ENCODE measurements at regions not wholly inside any gene's neighbourhood (a gene's known extent, or its start where the extent isn't known, plus 50 kb on each side); places are given as distances from the start of the nearest gene placed in this dataset.

GRCh38 chr10:124205432-124205831 lies 112.0 kb upstream of the CHST15 start:
- TF ChIP-seq CTCF (IDR thresholded peaks at IDR 0.05; ENCODE audit: insufficient read depth, low read length, poor library complexity, severe bottlenecking), result no peak

DNA sequence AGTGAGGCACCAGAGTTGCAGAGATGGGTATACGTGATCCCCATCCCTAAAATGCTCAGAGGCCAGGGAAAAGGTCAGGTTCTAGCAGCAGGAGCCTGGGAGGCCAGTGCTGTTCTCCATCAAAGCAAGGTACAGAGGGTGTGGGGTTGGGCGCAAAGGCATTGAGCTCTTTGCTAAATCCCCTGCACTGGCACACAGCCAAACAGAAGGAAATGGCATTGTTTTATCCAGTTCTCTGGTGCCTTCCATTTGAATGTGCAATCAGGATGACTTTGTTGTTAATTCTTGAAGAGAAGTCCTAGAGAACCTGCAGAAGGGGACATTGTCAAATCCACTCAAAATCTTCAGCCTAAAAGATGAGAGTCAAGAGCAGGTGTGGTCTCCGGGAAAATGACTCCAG lies 111.3 kb upstream of the CHST15 start:
- no peaks in the 10 kb centered on the region for H3K36me3 ChIP-seq (ENCODE audit: control insufficient read depth, insufficient read depth, low read length)

More at GRCh38 chr10:124205432-124205831, 112.0 kb upstream of the CHST15 start:
- Histone ChIP-seq H3K4me3 (ENCODE audit: low read depth, low read length) (no peak overlapping the region), H3K27me3 (ENCODE audit: control insufficient read depth, insufficient read depth, low read length) (no peaks in the 10 kb centered on the region), H3K36me3 (ENCODE audit: control insufficient read depth, insufficient read depth, low read length) (no peaks in the 10 kb centered on the region)
- DNase-seq (ENCODE audit: low read depth), result no peak

DNA sequence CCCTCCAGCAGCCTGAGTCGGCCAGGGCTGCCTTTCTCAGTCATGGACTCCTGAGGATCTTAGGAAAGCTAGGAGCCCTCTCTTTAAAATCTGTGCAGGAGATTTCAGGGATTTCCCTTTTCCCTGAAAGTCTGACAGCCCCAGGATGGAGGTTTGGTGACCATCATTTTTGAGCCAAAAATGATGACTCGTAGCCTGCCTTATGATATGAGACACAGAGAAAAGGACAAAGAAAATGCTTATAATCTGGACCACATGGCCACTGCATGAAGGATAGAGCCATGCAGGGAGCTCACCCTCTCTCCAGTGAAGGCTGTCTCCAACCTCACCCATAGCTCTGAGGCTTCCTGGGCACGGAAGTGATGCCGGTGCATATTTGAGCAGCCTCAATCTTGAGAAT lies 106.6 kb upstream of the CHST15 start:
- no peaks in the 10 kb centered on the region for H3K27me3 ChIP-seq (ENCODE audit: control insufficient read depth, insufficient read depth, low read length)
- DNase-seq (ENCODE audit: low read depth), result no peak
- no peak overlapping the region for H3K4me3 ChIP-seq (ENCODE audit: low read depth, low read length)
- TF ChIP-seq CTCF (IDR thresholded peaks at IDR 0.05; ENCODE audit: insufficient read depth, low read length, poor library complexity, severe bottlenecking), result no peak
- H3K36me3 ChIP-seq (ENCODE audit: control insufficient read depth, insufficient read depth, low read length), result no peaks in the 10 kb centered on the region

More for the DNA sequence above, 111.3 kb upstream of the CHST15 start:
- Histone ChIP-seq H3K27me3 (ENCODE audit: control insufficient read depth, insufficient read depth, low read length) (no peaks in the 10 kb centered on the region), H3K4me3 (ENCODE audit: low read depth, low read length) (no peak overlapping the region)
- TF ChIP-seq CTCF (IDR thresholded peaks at IDR 0.05; ENCODE audit: insufficient read depth, low read length, poor library complexity, severe bottlenecking), result no peak
- no peak for DNase-seq (ENCODE audit: low read depth)

DNA sequence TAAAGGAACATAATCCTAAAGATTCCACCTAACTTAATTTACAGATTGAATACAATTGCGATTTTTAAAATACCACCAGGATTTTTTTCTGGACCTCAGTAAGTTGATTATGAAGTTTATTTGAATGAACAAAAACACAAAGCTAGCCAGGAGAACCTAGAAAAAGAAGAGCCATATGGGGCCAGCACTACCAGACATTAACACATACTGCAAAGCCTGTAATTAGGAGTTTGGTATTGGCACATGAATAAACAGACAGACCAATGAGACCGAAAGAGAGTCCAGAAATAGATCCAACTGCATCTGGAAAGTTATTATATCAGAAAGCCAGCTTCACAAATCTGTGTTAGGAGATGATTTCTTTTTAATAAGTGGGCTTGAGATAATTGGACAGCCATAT lies 105.5 kb upstream of the CHST15 start:
- no peaks in the 10 kb centered on the region for H3K27me3 ChIP-seq (ENCODE audit: control insufficient read depth, insufficient read depth, low read length)
- H3K36me3 ChIP-seq (ENCODE audit: control insufficient read depth, insufficient read depth, low read length), result no peaks in the 10 kb centered on the region
- TF ChIP-seq CTCF (IDR thresholded peaks at IDR 0.05; ENCODE audit: insufficient read depth, low read length, poor library complexity, severe bottlenecking), result no peak
- no peak overlapping the region for H3K4me3 ChIP-seq (ENCODE audit: low read depth, low read length)
- no peak for DNase-seq (ENCODE audit: low read depth)

DNA sequence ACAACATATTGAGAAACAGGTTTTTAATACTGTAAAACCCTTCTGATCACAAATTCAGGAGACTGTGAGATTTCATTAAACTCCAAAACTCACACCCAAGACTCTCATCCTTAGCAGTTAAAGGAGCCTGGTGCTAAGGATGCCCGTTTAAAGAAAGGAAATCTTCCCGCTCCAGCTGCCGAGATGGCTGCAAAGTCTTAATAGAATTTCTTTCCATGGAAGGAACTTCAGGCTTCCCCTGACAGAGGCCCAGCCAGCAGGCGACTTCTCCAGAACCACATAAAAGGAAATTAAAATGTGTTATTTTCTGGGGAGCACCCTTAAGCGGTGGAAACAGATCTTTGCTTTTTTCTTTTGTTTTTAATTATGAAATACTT lies 104.7 kb upstream of the CHST15 start:
- Histone ChIP-seq H3K36me3 (ENCODE audit: control insufficient read depth, insufficient read depth, low read length) (no peaks in the 10 kb centered on the region), H3K27me3 (ENCODE audit: control insufficient read depth, insufficient read depth, low read length) (no peaks in the 10 kb centered on the region), H3K4me3 (ENCODE audit: low read depth, low read length) (no peak overlapping the region)
- DNase-seq (ENCODE audit: low read depth), result no peak
- no peak for TF ChIP-seq CTCF (IDR thresholded peaks at IDR 0.05; ENCODE audit: insufficient read depth, low read length, poor library complexity, severe bottlenecking)

GRCh38 chr10:124197371-124198124 lies 104.2 kb upstream of the CHST15 start:
- H3K4me3 ChIP-seq (ENCODE audit: low read depth, low read length), result no peak overlapping the region
- DNase-seq (ENCODE audit: low read depth), result no peak
- TF ChIP-seq CTCF (IDR thresholded peaks at IDR 0.05; ENCODE audit: insufficient read depth, low read length, poor library complexity, severe bottlenecking), result no peak
- H3K36me3 ChIP-seq (ENCODE audit: control insufficient read depth, insufficient read depth, low read length), result no peaks in the 10 kb centered on the region
- no peaks in the 10 kb centered on the region for H3K27me3 ChIP-seq (ENCODE audit: control insufficient read depth, insufficient read depth, low read length)

Data from kidney epithelial cell (primary cell).